DMS 273 (cell line): ENCODE measurements at regions not wholly inside any gene's neighbourhood (a gene's known extent, or its start where the extent isn't known, plus 50 kb on each side); places are given as distances from the start of the nearest gene placed in this dataset.

Source experiments
- DNase-seq: peaks from one replicate; lab custom pipeline; 2025; ENCODE audit not compliant: unreplicated experiment; lab: John Stamatoyannopoulos, UW

DNA sequence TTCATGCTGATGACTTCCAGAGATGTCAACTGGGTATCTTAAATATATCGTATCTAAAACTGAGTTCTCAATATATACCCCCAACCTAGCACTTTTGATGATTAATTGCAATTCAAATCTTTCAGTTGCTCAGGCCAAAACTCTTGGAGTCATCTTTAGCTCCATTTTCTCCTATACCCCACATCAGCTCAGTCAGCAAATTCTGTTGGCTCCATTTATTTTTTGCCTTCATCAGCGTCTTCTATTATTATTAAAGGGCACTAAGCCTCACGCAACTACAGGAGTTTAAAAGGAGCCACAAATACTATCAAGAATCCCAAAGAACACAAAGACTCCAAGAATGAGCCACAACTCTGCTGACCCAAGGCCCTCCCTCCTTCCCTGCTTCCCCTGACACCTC is 134.9 kb downstream of the KCTD12 start:
- DNase-seq = no peak

DNA sequence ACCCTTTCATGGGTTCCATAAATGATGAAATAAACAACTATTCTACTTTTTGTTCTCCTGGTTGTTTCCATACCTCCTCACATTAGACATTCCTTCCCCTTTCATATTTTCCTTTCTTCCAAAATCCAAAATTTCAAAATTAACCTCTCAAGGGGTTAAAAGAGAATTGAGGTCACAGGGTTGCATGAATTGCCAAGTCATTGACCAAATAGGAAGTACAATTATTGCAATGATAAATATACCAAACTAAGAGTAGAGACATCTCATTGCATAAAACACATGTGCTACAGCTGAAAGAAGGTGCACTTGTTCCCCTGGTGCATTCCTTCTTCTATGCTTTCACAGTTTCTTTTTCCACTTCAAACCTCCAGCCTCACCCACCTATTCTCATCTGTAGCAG is 136.1 kb downstream of the KCTD12 start:
- DNase-seq = no peak

DNA sequence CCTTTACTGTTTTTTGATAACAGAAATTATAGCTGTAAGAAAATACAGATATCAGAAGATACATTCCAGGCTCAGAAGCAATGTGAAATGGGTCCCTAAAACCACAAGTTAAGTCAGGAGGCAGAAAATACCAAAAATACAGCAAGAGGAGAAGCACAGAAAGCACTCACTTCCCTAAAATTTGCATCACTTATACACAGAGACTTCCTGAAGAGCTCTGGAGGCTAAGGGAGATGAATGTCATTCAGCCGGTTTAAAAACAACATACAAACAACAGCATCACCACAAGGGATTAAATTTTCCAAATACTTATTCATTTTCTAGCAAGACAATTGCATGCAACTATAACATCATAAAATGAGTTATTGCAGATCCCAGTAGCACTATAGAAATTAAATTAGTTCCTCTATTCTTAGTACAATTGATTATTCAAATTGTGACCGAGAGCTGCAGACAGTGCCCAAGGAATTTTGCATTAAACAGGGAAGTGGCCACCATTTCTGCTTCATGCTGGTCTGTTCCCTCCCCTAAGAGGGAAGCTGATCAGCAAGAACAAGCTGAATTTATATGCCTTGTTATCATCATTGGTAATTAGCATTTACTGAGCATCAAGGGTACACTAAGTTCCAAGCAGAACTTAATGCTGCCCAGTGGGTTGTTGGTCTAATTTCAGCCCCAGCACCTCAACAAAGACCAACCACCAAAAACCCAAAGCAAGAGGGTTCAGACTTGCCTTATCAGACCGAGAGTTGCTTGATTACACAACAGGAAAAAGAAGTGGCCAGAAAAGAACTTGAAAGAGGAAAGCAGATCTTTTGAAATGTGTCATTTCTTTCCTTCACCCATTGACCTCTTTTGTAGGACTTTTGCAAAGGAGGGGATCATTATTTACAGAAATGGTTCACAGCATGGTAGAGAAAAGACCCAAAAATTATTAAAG is 140.7 kb downstream of the KCTD12 start:
- no peak for DNase-seq

DNA sequence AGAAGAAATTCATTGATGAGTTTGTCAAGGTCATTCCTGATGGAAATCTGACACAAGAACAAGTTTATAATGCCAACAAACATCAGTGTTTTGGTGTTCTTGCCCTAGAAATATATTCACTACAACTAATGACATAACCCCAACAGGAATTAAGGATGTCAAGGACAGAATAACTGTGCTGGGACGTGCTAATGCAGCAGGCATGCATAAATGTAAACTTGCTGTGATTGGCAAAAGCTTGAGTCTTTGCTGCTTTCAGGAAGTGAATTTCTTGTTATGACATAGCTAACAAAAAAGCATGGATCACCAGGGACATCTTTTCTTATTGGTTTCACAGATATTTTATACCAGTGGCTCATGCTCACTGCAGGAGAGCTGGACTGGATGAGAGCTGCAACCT is 144.6 kb downstream of the KCTD12 start:
- no peak for DNase-seq

DNA sequence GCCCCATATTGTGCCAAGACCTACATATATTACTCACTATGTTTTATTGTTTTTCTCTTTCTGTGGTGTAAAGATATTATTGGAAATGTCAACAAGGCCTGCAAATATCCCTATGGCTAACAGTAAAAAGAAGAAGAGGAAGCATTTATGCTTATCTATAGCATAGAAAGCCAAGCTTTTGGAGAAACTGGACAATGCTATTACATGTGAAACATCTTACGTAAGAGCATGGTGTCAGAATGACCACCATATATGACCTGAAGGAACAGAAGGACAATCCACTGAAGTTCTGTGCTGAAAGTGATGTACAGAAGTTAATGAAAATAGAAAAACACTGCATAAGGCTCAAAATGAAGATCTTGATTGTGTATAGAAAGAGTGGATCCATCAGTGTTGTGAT is 145.2 kb downstream of the KCTD12 start:
- no peak for DNase-seq

DNA sequence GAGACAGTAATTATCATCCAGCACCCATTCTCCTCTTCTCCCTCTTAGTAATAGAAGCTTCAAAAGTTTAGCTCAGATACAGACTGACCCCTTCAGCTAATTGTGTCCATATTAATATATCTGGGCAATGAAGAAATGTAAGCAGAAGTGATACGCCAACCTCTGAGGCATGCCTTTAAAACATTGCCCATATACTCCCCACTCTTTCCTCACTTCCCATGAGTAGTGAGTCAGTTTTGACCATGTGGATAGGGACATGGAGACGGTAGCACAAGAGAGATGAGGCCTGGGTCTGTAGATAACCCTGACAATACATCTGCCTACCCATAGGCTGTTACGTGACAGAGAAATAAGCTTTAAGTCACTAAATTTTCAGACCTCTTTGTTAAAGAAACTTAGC is 147.6 kb downstream of the KCTD12 start:
- no peak for DNase-seq

DNA sequence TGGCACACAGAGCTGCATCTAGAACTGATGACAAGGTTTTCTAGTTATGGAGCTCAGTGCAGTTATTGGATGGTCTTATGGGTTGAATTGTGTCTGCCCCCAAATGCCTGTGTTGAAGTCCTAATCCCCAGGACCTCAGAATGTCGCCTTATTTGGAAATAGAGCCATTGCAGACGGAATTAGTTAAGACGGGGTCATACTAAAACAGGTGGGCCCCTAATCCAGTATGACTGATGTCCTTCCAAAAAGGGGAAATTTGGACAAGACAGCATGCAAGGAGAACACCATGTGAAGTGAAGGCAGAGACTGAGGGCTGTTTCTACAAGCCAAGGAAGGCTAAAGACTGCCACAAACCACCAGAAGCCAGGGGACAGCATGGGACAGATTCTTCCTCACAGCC is 148.7 kb downstream of the KCTD12 start:
- no peak for DNase-seq

DNA sequence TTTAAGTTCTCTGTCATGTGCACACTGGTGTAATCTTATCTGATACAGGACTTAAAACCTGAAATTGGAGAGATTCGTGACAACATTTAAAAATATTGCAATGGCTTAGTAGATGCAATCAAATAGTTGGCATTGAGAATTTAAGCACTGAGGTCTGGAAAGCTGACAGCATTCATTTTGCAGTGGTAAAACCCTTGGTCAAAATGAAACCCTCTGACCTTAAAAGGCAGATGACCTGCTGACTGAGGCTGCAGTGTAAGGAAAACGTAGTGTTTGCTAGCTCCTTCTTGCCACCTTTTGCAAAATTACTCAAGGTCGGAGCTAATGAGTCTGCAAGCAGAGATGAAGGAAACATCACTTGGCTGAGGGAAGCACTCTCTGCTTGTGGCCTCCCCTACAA is 150.6 kb downstream of the KCTD12 start:
- DNase-seq = no peak

DNA sequence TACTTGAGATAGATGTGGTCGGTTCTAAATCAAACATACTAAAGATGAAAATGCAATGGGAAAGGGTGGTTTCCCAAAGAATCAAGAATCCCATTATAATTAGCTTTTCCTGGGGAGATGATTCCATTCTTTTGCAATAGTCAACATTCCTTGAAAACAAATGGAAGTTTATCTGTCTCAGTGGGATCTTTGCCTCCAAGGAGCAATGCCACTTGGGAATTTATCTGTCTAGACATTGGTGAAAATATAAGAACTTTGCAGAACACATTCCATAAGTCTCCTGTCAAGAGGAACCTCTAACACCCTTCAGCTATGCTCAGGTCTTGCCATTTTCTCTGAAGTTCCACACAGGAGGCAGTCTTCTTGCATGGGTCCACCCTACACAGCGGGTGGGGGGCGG is 152.5 kb downstream of the KCTD12 start:
- no peak for DNase-seq

DNA sequence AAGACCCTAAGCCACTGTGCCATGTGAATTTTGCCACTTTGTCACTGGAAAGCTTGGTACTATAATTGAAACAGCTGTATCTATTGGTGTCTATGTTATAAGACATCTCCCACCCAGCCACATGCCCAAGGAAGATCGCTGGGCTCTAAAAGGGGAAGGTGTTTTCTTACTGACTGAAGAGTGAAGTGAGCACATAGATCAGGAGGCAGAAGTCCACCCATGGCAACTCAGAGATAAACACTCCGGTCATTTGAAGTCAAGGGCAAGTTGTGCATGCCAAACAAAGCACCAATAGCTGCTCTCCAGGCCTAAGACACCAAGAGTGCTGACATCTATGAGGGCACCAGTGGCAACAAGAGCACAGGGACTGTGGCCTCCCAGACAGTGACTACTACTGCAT is 153.8 kb downstream of the KCTD12 start:
- no peak for DNase-seq

DNA sequence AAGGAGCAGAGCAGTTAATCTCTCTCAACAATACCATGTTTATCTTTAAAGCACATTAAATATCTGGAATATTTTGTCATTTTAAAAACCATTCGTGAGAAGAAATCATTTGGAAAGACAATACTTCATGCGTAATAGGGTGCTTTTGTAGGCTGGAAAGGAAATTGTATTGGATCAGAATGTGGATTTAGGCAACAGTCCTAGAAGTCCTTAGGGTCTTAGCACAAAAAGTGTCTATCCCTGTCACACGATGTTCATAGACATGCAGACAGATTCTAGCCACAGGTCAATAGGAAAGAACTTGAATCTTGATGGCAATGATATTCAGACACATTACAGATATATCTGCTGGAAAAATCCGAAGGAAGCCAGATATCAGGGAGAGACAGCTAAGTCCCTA is 156.0 kb downstream of the KCTD12 start:
- no peak for DNase-seq

DNA sequence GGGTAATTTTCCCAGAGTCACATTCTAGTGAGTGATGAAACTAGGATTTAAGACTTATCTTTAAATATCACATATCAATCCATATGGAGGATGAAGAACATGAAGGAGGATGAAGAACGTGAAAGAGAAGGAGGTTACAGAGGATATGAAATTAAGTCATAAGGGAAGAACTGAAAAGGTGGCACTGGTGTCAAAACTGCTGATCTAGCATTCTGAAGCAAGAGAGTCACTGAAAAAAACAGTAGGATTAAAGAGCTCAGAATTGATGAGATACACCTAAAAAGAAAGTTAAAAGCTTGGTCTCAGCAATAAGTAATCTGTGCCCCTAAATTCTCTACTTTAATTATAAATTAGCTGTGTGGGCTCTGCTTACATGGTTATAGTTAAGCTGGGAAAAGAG is 156.5 kb downstream of the KCTD12 start:
- no peak for DNase-seq

DNA sequence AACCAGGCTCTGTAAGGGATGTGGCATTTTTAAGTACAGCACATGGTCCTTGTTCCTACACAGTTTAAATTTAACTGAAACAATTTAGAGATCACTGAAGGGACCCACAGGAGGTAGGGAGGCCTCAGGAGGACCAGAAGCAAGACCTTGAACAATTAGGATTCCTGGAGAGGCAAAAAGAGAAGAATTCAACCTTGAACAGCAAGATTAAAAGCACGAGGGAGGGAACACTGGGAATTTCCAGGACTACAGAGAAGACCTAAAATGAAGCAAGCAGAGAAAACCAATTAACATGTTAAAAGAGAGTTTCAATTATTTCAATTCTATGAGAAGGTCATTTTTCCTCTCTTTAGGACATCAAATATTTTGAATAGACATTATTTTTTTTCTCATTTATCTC is 160.3 kb downstream of the KCTD12 start:
- DNase-seq = no peak

DNA sequence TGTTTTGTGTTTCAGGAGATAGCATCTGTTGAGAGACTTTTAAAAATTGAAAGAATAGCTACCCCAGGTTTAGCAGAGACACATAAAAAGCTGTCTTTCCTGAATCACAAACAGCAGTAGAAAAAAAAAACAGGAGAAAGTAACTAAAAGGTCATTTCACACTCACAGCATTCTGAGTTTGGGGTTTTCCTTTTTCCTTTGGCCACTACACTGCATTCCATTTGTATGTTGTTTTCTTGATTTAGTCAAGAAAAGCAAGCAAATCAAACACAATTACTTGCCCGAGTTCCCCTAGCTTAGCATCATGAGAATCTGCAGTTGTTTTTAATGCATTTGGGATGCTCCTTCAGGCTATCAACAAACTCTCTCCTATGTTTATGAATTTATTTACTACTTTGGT is 161.0 kb downstream of the KCTD12 start:
- no peak for DNase-seq

DNA sequence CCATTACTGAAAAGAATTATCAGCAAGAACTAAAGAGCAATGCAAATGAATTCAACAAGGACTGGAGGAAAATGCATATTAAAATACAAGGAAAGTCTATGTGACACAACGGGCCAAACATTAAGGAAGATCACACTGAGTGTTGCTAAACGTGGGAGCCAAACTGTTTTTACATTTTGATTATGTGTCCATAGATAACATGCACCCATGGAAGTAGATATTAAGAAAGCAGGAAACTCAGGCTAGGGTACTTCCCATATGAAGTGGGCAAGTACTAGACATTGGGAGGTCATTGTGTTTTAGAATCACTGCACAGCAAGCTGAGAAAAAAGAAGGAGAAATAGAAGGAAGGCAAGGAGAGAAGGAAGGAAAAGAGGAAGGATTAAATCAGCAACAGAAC is 161.8 kb downstream of the KCTD12 start:
- no peak for DNase-seq

DNA sequence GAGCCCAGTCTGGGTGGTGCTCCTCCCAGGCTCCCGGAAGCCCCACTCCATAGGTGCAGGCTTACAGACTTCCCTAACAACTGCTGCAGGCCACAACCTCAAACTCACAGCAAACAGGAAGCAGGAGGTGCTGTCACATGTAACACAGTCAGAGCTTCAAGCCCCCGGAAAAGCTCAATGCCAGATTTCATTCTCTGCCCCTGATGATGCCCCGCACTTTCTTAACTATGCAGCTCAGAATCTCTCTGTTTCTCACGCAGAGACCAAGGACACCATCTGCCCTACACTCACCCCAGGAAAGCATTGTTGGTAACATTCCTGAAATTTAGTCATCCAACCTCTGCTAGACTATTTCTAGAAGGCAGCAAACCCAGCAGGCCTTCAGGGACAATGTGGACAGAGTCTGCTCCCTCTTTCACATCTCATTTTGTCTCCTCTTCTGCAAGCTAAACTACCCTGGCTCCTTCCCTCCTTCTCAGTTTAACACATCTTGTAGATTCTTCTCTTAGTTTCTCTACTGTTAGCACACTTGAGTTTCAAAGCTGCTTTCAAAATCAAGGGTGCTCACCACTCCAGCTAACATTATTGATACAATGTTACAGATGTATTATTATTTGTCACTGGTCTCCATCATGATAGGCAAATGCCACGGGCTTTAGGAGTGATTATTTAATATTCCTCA is 162.5 kb downstream of the KCTD12 start:
- no peak for DNase-seq

DNA sequence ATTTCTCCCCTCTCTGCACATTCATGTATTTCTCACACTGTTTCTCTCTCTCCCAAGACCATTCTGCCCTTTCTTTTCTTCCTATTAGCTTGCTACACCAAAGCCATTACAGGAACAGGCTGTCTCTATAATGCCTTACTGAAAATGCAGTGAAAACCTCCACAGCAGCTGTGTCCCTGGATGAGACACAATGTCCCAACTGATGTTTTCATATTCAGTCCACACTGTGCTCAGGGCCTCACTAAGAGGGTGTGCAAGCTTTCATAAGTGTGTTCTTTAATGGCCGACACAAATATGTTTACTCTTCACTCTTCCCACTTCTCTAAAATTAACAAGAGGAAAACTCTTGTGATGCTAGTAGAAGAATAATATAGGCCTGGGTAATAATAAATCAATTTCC is 163.4 kb downstream of the KCTD12 start:
- DNase-seq = no peak

DNA sequence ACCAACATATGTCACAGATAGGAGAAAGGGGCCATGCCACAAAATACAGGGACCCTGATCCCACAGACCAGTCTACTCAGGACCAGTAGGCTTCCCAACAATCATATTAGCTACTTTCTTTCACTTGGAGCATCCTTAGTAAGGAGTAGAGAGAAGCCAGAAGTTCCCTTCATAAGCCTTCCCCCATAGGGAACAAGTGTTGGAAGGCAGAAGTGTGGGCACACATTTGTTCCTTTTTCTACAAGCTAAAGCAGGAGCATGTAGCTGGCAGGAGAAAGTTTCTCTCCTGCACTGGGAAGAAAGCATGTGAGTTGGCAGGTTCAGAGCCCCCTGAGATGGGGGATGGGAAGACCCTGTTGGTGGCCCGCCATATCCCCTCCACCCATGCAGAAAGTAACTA is 165.4 kb downstream of the KCTD12 start:
- DNase-seq = no peak

DNA sequence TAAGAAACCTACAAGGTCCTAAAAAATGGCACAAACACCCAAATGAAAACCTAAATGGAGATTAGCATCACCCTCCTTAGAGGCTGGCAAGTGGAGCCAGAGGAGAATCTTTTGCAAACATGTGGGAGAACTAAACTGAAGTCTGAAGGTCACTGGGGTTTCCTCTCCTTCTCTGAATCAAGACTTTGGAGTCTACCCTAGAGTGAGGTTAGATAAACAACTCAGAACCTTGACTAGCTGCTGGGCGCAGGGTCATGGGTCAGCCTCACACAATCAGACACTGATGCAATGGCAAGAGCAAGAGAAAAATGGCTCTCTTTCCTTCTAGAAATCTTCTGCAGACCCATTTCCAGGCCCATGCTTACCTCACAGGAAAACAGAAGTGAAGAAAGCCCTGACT is 165.8 kb downstream of the KCTD12 start:
- DNase-seq = no peak

DNA sequence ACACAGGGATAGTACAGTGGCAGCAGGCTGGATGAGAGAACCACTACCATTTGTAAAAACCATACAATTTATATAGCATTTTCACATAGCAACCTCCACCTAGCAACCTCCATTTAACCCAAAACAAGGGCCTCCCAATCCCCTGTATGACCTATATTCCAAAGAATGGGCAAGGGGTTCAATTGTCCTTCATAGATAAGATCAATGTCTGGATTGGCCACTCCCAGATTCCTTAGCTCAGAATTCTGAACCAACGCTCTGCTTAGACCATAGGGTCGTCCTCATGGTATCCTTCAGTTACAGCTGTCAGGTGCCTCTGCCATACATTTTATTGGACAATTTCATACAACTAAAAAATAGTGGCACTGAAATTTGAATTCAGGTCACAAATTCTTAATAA is 166.2 kb downstream of the KCTD12 start:
- DNase-seq = no peak

DNA sequence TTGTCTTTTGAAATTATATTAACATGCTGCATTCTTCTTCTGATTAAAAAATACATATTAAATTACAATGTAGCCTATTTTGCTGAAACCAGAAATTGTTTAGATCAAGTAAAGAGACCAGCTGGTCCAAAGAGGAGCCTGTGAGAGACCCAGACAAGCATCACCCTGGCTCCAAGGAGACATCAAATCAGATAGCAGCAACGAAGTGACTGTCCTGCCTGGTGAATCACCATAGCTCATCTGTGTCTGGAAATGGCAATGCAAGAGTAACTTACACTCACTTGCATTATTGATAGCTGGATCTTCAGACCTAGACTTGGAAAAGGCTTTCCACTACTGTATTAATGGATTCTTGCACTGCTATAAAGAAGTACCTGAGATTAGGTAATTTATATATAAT is 169.1 kb downstream of the KCTD12 start:
- no peak for DNase-seq

DNA sequence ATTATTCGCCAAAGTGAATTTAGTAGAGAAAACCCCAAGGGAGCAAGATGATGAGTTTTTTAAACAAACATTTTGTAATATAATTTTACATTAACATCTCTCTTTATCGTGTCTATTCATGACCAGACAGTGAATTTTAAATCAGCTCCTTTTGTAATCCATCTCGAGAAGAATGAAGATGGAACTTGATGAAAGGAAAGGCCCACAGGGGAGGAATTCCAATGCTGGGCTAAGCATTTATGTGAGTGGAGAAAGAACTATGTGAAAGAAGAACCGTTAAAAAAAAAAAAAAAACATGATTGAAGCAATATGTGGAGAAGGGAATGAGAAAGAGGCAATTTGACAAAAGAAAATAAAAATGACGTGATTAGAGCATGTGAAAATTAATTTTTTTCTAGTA is 170.6 kb downstream of the KCTD12 start:
- no peak for DNase-seq

DNA sequence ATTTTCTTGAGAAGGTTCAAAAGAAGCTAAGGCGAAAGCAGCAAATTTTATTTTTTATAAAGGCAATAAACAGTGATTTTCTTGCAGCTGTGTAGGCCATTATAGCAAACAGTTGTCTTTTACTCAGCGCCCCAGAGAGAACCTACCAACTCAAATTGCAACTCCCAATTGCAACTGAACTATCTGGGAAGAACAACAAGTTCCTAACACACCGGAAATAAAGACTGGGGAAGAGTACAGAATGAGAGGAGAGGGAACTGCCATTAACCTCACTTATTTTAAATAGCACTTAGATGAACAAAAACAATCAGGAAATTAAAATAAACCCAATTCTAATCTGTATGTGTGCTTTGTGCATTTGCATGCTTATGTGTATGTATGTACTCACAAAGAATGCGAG is 171.1 kb downstream of the KCTD12 start:
- DNase-seq = no peak
